GM10266 (cell line): ENCODE measurements at regions not wholly inside any gene's neighbourhood (a gene's known extent, or its start where the extent isn't known, plus 50 kb on each side); places are given as distances from the start of the nearest gene placed in this dataset.

Experiments used
- DNase-seq: peaks from one replicate; pipeline ENCODE4 v3.0.0; 2012; ENCODE audit errors: extremely low spot score
- CTCF ChIP-seq: IDR thresholded peaks from 2 replicates; pipeline ENCODE4 v1.5.1; 2012; ENCODE audit warnings: mild to moderate bottlenecking, low read depth; ENCODE audit not compliant: control insufficient read depth, insufficient read depth; ENCODE audit errors: missing control alignments

DNA sequence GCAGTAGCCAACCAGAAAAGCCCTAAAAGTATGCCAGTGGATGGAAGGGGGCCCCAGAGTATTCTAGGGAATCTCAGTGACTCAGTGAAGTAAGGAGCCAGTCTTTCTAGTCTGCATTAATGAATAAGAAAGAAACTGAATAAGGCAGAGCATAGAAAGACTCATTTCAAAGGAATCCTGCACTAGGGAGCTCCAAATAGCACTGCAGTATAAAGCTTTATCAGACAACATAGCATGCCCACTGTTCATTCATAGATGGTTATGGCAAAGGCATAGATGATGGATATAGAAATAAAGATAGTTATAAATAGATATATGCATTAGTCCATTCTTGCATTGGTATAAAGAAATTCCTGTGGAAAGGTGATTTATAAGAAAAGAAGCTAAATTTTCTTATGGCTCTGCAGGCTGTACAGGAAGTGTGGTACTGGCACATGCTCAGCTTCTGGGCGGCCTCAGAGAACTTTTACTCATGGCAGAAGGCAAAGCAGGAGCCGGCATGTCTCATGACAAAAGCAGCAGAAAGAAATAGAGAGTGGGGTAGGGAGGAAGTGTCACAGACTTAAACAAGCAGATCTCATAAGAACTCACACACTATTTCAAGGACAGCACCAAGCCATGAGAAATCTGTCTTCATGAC lies 498.5 kb downstream of the CDY2B start:
- no peak for TF ChIP-seq CTCF
- DNase-seq = no peak

DNA sequence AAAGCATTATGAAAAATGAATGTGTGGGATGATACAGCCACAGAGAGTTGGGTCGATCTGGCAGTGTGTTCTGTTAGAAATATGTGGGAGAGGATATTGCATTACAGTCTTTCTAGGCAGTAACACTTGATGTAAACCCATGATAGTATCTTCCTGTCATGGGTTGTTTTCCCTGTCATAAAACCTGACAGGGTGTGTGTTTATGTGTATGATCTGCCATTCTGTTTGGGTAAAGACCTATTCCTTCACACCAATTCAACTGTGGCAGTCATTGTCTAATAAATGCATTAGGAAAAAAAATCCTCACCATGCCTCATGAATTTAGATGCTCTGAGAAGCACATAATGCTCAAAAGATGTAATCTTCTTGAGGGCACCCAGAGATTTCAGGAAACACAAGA lies 501.7 kb downstream of the CDY2B start:
- no peak for TF ChIP-seq CTCF
- DNase-seq = no peak

- no peak for TF ChIP-seq CTCF
- DNase-seq = no peak
These were observed 511.6 kb downstream of the CDY2B start for GRCh38 chrY:17368413-17368812.

GRCh38 chrY:17366400-17366799 lies 513.6 kb downstream of the CDY2B start:
- DNase-seq = no peak
- TF ChIP-seq CTCF = no peak

GRCh38 chrY:17339028-17339427 lies 541.0 kb downstream of the CDY2B start:
- no peak for TF ChIP-seq CTCF
- no peak for DNase-seq

DNA sequence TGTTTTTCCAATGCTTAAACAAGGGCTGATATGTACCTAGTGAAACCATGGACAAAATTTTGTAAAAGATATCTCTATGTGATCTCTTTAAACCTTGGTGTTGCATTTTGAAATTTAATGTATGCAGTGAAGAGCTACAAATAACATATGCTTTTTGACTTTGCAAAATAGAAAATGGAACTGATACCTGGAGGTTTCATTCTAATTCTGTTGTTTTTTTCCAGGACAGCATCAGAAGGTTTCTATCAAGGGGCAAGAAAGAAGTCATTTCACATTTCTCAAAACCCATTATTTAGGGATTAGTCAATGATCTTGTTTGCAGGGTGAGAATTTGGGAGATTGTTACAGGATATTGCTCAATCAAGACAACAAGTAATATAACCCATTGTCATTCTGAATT lies 549.3 kb downstream of the CDY2B start:
- TF ChIP-seq CTCF = no peak
- no peak for DNase-seq

DNA sequence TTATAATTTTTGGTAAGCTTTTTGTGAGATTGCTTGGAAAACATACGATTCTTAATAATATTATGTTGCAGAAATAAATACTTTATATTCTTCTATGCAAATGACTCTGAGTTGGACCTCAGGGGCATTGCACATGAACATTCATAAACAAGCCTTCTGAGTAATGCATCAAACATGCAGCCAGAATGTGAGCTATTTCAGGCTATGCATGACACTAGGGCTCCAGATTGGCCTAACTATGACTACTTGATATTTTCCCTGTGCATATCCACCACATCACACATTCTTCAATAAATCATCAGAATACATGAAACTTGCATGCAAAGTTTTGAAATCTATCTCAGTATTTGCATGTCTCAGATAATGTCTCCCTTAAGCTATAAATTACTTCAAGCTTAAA lies 560.1 kb downstream of the CDY2B start:
- no peak for TF ChIP-seq CTCF
- no peak for DNase-seq
